NCI-H345 treated with DMSO at 0.1 percent for 48 hours (cell line): ENCODE measurements at regions not wholly inside any gene's neighbourhood (a gene's known extent, or its start where the extent isn't known, plus 50 kb on each side); places are given as distances from the start of the nearest gene placed in this dataset.

ENCODE experiments used
- DNase-seq: peaks from one replicate; lab custom pipeline; 2025; ENCODE audit not compliant: unreplicated experiment; lab: John Stamatoyannopoulos, UW

- no peak for DNase-seq
These were observed 339.2 kb upstream of the GATB start for GRCh38 chr4:152099981-152100378.

DNA sequence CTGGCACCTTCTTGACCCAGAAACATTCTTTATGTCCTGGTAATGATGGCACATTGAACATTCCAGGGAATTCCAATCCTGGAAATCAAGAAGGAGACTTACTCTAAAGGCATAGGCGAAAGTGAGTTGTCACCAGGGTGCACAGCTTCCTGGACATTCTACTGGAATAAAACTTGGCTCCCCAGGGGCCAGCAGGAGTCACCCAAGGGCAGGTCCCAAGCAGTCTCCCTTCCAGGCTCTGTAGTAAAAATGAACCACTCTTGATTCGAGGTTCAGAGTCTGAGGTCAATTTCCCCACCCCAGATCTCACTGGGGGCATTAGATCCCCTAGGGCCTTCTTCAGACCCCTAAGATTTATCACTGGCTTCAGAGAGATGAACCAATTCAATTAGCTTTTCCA, 338.7 kb upstream of the GATB start:
- no peak for DNase-seq

DNA sequence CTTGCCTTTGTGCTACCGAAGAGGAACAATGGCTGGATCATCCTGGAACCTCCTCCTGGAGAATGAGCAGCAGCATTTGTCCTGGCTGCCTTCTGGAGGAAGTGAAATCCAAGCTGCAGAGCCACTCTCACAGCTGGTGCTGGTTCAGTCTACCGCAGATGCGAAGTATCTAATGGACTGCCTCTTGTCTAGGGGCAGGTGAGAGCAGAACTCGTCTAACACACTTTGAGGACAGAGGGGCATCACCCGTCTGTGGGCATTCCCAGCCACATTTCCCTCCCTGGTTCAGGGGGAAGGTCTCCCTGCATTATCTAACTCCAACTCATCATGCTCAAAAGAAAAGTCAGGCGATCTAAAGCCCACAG, 338.2 kb upstream of the GATB start:
- no peak for DNase-seq

DNA sequence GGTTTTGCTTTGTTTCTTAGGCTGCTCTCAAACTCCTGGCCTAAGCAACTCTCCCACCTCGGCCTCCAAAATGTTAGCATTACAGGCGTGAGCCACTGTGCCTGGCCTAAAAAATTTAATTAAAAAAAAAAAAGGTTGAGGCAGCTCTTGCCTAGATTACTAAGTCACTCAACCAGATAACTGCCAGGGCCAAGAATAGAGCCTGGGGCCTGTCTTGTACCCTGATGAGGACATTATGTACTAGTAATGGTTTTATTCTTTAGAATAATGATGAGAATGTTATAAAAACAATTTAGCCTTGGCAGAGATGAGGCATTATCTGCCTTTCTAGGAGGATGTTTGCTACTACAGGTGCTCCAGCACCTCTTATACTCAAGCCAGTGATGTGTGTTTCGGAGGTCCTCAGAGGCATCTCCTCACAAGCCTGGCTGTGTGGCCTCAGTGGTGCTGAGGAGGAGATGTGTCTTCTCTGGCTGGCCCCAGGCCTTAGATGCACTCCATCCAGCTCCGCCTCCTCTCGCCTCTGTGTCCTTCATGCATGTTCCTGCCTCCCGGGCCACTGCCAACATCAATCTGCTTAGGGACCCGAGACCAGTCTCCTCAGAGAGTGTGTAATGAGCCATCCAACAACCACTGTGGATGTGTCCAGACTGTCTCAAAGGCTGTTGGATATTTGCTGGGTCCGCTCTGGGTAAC, 337.7 kb upstream of the GATB start:
- DNase-seq, result no peak

DNA sequence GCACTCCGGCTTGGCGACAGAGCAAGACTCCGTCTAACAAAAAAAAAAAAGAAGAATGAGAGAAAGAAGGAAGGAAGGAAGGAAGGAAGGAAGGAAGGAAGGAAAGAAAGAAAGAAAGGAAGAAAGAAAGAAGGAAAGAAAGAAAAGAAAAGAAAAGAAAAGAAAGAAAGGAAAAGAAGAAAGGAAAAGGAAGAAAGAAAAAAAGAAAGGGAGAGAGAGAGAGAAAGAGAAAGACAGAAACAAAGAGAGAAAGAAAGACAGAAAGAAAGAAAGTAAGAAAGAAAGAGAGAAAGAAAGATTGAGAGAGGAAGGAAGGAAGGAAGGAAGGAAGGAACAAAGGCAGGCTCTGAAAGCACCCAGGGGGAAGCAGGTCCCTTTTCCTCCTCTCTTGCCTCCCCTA, 336.6 kb upstream of the GATB start:
- no peak for DNase-seq

GRCh38 chr4:152095701-152096070, 334.9 kb upstream of the GATB start:
- DNase-seq, result no peak

DNA sequence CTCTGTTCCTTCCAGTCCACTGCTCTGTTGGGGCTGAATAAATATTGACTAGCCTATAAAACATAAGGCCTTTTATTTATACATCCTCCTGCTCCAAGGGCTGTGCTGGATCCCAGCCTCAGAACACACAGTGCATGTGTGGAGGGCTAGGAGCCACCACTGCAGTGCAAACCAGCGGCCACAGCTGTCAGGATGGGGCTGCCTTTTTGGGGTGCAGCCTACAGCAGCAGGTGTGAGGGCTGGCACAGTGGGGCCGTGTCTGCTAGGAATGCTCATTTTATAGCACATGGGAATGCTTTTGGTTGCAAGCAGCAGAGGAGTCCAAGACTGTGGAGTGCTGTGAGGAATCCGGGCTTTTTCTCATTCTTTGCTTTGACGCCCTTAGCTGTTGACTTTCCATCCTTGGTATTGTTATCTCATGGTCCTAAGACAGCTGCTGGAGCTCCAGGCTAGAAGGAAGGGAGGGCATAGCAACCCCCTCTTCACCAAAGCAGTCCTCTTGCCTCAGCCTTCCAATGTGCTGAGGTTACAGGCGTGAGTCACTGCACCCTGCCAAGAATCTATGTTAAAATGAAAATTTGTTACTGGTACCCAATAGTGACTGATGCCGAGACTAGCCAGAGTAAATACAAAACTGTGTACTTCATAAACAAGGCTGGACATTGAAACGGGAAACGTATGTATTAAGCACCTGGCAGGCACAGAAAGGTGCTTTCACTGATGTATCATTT, 334.3 kb upstream of the GATB start:
- DNase-seq, result peak; percentile 5

DNA sequence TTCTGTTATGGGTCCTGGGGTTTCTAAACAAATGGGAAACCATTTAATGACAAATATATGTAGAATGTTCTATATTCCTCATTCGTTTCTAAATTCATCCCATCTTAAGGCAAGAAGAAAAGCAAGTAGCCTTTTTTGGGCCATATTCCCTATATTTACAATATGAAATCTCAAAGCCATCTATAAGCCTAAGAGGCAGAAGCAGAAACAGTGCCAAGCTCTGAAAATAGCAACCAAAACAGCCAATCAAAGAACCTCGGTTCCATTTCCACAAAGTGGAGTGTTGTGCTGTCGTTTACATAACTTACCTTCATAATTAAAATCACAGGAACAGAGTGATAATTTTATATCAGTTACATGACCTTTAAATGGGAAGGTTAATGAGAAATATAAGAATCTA, 330.6 kb upstream of the GATB start:
- DNase-seq, result no peak

- no peak for DNase-seq
These were observed 329.7 kb upstream of the GATB start for GRCh38 chr4:152090543-152090942.

DNA sequence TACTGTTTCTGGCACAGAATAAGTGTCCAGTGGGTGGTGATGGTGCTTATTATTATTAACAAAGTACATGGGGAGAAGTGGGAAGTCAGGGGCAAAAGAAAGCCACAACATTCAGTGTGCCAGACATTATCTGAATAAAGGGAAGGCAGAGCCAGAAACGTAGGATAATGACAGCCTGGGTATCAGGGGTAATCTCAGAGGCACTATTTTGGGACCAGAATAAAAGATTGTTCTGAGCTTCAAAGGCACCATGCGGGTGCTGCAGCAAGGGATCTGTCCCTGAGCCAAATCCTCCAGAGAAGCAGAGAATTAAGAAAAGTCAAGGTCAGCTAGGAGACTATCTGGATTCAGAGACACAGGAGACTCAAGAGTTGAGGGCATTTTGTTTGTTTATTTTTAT, 328.8 kb upstream of the GATB start:
- DNase-seq, result no peak

DNA sequence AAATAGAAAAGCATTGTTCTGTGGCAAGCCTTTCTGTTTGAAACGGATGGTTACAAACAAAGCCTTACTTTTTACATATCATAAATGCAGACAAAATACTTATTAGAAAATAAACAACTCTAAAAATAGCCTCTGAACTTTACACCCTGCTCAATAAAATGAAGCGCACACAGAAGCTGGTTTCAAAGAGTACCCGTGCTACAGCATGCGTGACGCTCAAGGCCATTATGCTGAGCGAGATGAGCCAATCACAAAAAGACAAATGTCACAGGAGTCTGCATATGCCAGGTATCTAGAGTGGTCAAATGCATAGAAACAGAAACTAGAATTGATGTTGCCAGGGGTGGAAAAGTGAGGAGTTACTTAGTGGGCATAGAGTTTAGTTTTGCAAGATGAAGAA, 326.5 kb upstream of the GATB start:
- no peak for DNase-seq

DNA sequence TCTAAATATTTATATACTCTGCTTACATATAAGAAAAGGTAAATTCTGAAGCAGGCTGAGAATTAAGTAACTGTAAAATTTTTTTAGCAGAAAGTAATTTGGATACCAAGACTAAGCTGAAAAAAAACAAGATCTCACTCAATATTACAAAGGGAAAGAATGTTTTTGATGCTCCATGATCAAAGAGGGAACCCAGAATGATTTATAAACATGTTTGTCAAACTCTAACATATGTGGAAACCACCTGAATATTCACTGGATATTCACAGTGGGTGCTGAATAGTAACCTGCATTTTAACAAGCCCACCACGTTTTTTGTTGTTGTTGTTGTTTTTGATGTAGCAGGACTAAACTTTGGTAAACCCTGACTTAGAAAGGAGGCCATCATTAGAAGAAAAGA, 324.9 kb upstream of the GATB start:
- no peak for DNase-seq

GRCh38 chr4:152083338-152083737, 322.5 kb upstream of the GATB start:
- no peak for DNase-seq

- DNase-seq, result no peak
These were observed 320.2 kb upstream of the GATB start for GRCh38 chr4:152081024-152081423.

DNA sequence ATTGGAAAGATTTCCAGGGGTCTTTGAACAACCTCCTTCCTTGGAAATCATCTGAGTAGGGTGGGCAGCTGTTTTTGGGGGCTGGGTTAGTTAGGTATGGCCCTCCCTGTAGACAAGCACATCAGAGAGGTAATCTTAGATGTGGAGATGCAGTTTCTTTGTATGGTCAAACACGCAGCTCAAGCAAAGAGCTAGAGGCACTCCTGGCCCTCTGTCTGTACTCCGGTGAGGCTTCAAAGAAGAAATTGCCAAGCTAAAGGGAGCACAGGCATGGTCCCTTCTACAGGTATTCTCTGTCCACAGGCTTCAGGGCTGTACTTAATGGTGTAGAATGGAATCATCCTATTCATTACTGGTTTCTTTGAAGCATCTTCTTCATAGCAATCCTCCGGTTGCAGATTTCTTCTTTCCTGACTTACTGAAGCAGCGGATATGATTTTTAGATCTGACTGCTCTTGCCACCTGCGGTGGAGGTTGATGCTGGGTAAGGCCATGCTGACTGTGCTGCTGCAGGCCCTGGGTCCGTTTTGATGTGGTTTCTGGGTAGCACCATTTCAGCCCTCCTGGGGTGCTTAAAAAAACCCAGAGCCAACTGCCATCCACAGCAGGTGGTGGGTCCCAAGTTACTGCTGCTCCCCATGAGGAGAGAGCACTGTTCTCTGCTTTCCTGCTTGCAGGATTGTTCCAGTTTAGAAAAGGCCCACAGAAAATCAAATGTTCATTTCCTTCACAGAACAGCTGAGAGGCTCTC, 318.9 kb upstream of the GATB start:
- DNase-seq, result no peak

GRCh38 chr4:152079079-152079478, 318.3 kb upstream of the GATB start:
- DNase-seq, result no peak

DNA sequence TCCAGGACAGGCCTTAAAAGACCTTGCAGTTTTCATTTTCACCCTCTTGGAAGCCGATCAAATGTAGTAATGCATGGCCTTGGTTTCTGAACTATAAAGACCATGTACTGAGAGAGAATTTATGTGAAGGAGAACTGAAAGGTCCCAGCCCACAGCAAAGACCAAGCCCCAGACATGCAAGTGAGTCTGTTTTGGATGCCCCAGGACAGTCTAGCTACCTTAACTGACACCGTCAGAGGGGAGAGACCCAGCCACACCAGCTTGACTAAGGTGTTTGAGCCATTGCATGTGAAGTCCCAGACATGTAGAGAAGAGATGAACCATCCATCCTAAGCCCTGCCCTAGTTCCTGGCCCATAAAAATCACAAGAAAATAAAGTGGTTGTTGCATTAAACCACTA, 316.8 kb upstream of the GATB start:
- DNase-seq, result no peak

GRCh38 chr4:152075253-152075928, 314.6 kb upstream of the GATB start:
- no peak for DNase-seq

- DNase-seq, result no peak
These were observed 313.8 kb upstream of the GATB start for GRCh38 chr4:152074573-152074972.

DNA sequence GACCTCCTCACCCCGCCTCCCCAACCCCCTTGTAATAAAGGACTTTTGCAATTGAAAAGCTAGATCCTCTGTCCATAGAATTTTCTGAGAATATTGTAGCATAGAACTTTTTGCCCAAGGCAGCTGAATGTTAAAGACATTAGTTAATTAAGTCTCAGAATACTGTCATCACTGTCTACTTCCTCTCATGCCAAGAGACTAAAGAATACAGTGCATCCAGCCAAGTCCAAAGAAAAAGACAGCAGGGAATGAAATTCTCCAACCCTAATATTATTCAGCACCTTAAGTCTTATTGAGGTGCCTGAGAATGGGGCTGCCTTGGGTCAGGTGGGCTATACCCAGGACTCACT, 313.3 kb upstream of the GATB start:
- DNase-seq, result no peak

DNA sequence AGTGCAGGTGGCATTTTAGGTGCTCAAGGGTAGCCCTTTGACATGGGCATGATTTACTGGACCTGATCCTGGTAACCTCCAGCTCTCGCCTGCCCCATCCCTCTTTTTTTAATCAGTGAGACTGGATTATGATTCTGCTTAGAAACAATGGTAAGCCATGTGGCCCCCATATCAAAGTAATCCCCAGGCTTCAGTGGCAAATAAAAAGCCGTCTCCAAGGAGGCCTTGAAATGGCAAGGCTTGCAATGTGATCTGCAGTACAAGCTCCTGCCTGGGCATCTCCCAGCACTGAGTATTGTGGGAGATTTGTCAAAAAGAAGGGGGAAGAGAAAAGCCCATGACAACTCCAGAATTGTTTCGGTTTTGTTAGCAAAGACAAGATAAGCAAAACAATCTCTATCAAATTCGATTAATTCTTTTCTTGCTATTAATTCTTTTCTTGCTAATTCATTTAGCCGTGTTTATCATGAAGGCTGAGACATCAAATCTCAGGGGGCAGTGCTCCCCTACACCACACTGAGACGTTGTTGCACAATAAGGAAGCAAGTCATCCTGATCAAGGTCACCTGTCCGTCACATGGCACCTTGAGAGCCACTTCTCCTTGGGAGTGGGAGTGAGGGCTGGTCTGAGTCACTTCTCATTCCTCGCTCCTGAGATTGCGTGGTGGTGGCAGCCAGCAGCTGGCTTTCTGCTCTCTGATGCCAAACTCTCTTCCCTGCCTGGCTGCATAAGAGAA, 312.7 kb upstream of the GATB start:
- DNase-seq, result no peak
